ENCODE measurements at regions not wholly inside any gene's neighbourhood (a gene's known extent, or its start where the extent isn't known, plus 50 kb on each side); places are given as distances from the start of the nearest gene placed in this dataset.
"Not testable (repeated sequence)": the region's sequence is repeated elsewhere in the genome, so short reads cannot be mapped to it uniquely, and the experiment has no call there.

DNA sequence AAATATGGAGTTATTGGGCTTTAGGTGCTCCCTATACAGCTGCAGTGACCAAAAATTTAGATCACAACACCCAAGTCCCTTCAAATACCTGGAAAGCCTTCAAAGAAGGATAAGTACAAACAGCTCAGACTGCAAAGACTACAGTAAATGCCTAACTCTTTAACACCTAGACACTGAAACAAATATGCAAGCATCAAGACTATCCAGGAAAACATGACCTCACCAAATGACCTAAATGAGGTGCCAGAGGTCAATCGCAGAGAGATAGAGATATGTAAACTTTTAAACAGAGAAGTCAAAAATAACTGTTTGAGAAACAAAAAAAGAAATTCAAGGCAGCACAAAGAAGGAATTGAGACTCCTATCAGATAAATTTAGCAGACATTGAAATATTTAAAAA lies 753.8 kb upstream of the B3GALT2 start:
- DNase-seq (ENCODE audit: low read depth, low spot score), result no peak

GRCh38 chr1:193939585-193939984 lies 753.2 kb upstream of the B3GALT2 start:
- no peak for DNase-seq (ENCODE audit: low read depth, low spot score)

- DNase-seq (ENCODE audit: low read depth, low spot score), result no peak
These were observed 750.9 kb upstream of the B3GALT2 start for GRCh38 chr1:193937308-193937707.

GRCh38 chr1:193932979-193933378 lies 746.6 kb upstream of the B3GALT2 start:
- no peak for DNase-seq (ENCODE audit: low read depth, low spot score)

GRCh38 chr1:193931356-193931755 lies 744.9 kb upstream of the B3GALT2 start:
- no peak for DNase-seq (ENCODE audit: low read depth, low spot score)

GRCh38 chr1:193929374-193930033 lies 743.1 kb upstream of the B3GALT2 start:
- DNase-seq (ENCODE audit: low read depth, low spot score), result no peak

DNA sequence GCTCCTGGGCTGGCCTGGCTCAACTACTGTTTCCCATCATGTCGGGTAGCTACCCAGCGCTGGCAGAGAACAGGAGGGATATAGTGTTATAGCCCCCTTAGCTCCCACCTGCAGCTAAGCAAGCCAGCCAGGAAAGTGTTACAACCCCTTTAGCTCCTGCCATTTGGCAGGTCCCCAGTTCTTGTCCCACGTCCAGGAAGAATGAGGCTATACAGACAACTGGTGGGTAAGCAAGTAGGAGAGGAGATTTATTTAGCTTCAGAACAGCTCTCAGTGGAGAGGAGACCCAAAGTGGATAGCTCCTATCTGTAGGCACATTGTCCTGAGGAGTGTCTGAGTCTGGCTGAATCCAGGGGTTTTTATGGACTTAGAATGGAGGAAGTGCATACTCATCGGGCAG lies 741.1 kb upstream of the B3GALT2 start:
- DNase-seq (ENCODE audit: low read depth, low spot score), result no peak

GRCh38 chr1:193926956-193927355 lies 740.5 kb upstream of the B3GALT2 start:
- no peak for DNase-seq (ENCODE audit: low read depth, low spot score)

DNA sequence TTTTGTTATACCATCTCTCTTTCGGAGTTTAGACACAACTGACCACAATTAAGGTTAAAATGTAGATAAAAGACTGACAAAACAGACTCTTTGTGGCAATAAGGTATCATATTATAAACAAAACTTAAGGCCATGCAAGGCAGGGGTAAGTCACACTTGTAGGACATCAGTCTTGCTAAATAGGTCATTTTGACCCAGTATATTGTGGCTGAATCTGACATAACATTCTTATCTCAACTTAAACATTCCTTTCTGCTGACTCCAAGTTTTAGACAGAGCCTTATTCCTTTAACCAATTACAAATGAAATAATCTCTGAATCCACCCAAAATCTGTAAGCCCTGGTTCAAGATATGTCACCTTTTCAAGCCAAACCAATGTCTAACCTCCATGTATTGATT lies 733.4 kb upstream of the B3GALT2 start:
- DNase-seq (ENCODE audit: low read depth, low spot score), result no peak

GRCh38 chr1:193916452-193916851 lies 730.0 kb upstream of the B3GALT2 start:
- DNase-seq (ENCODE audit: low read depth, low spot score), result no peak

DNA sequence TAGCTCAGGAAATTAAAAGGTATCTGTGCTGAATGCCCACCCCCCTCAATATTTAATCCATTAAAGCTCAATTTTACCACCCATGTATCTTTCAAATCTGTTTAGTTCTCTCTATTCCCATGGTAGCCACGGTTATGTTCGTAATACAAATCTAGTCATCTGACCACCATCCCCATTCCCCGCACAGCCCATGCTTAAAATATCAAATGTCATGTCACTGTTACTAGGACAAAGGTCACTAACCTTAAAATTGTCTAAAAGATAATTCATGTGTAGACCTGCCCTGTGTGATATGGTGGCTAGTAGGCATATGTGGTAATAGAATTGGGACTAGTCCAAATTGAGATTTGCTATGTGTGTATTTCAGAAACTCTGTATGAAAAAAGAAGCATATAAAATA lies 728.5 kb upstream of the B3GALT2 start:
- DNase-seq (ENCODE audit: low read depth, low spot score), result no peak

GRCh38 chr1:193909406-193910082 lies 723.1 kb upstream of the B3GALT2 start:
- DNase-seq (ENCODE audit: low read depth, low spot score), result no peak

DNA sequence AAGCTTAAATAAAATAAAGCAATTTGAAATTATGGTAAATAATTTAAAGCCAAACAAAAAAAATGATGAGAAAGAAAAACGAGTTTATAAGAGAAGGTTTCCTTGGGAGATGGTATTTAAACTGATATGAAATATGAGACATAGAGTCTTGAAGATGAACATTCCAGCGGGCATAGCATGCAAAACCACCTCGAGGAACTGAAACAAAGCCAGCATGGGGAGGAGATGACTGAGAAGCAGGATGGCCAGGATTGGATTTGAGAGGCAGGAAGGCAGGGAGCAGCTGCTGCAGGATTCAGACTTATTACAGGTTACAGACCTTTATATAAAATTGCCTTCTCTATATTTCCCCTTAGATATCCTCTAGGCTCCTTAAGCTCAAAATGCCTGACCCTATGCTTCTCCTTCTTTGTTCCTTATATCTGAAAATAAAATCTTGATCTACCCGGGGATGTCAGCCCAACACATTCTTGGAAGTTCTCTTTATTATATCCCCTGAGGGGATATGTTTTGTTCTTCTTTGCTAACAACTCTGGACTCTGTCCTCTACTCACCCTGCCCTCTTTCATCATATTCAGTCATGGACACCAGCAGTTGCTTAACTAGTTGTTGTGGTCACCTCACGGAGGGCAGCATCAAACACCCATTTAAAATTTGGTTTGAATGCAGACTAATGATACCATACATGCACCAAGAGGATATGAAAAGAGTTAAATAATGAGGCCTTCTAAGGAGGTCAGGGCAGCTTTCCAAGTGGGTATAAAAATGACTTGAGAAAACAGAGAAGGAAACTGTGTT lies 719.1 kb upstream of the B3GALT2 start:
- no peak for DNase-seq (ENCODE audit: low read depth, low spot score)

GRCh38 chr1:193891788-193892187 lies 705.4 kb upstream of the B3GALT2 start:
- DNase-seq (ENCODE audit: low read depth, low spot score), result no peak

DNA sequence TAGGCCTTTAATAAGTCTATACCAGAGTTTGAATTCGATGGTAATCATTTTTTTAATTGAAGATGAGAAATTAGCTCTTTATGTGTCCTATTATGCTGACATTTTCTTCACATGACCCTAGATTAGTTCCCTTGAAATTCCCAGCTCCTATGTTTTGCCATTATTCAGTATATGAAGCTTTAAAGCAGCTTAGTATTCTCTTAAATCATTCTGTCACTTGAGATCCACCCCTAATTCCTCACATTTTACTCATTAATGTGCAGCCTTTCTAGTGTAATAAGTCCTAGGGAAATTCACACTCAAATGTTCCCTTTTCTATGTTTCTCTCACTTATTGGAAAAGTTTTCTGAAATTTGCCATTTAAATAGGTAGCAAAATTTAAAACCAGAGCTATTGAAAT lies 704.5 kb upstream of the B3GALT2 start:
- no peak for DNase-seq (ENCODE audit: low read depth, low spot score)

DNA sequence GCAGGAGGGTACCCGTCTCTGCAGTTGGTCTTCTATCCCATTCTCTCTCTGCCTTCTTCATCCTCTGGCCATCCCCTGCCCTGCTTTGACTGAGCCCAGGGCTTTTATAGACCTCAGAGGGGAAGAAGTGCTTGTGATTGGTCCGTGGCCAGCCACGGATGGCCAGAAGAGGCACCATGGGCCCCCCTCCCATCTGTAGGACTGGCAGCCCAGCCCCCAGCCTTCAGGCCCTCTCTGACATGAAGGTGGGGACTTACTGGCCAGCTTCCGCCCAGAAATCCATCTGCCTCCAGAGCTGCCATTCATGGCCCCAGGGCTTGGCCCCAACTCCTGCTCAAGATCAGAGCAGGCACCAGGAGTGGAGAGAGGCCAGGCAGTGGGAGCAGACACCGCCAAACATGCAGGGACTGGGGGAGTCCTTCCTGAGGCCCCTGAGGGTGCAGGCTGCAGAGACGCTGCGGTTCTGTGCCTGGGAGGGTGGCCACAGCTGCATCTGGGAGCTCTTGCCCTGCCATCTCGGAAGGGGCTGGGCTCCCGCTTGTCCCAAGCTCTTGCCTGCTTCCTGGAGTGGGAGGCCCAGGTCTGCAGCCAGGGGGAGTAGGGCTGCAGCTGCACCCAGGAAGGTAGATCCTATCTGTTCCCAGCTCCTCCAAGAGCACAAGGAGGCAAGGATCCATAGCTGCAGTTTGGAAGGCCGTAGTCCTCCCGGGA lies 698.6 kb upstream of the B3GALT2 start:
- no peak for DNase-seq (ENCODE audit: low read depth, low spot score)

DNA sequence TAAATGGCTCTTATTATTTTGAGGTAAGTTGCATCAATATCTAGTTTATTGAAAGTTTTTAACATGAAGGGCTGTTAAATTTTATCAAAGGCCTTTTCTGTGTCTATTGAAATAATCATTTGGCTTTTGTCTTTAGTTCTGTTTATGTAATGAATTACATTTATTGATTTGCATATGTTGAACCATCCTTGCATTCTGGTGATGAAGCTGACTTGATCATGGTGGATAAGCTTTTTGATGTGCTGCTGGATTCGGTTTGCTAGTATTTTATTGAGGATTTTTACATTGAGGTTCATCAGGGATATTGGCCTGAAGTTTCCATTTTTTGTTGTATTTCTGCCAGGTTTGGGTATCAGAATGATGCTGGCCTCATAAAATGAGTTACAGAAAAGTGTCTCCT lies 691.5 kb upstream of the B3GALT2 start:
- DNase-seq (ENCODE audit: low read depth, low spot score), result not testable (repeated sequence)

- DNase-seq (ENCODE audit: low read depth, low spot score), result no peak
These were observed 682.0 kb upstream of the B3GALT2 start for GRCh38 chr1:193868425-193868824.

GRCh38 chr1:193856261-193856660 lies 669.8 kb upstream of the B3GALT2 start:
- DNase-seq (ENCODE audit: low read depth, low spot score), result no peak

DNA sequence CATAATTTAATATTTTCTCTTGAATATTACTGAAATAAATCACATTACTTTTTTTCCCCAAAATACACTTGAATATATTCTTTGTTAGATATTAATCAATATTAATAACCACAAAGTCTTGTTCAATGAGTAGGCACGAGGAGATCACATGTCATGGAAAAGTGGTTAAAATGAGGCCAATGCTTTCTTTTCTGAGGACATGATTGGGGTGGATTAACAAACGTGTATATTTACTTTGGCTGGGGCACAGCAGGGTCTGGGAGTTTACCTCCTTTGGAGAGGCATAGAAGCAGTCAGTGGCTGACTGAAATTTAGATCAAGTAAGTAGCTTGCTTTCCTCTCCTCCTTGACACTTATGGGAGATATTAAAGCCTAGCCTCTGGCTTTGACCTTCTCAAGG lies 664.3 kb upstream of the B3GALT2 start:
- DNase-seq (ENCODE audit: low read depth, low spot score), result no peak

- DNase-seq (ENCODE audit: low read depth, low spot score), result no peak
These were observed 660.6 kb upstream of the B3GALT2 start for GRCh38 chr1:193846876-193847604.
